Endodermal cell (in vitro differentiated cells): ENCODE measurements at regions not wholly inside any gene's neighbourhood (a gene's known extent, or its start where the extent isn't known, plus 50 kb on each side); places are given as distances from the start of the nearest gene placed in this dataset.

Experiments
- DNase-seq: peaks from one replicate; pipeline ENCODE4 v3.0.0-alpha.2; 2017
- H3K27ac ChIP-seq: 2 replicates; pipeline ENCODE4 v1.5.1; 2013; ENCODE audit warnings: mild to moderate bottlenecking, low read depth, low read length, moderate library complexity
- H3K27me3 ChIP-seq: 2 replicates; pipeline ENCODE4 v1.6.1; 2013; ENCODE audit warnings: mild to moderate bottlenecking, low read length, moderate library complexity; ENCODE audit not compliant: insufficient read depth, control insufficient read depth, poor library complexity, severe bottlenecking
- H3K36me3 ChIP-seq: 2 replicates; pipeline ENCODE4 v1.7.0; 2013; ENCODE audit warnings: mild to moderate bottlenecking, low read length, moderate library complexity; ENCODE audit not compliant: control insufficient read depth, insufficient read depth
- H3K4me1 ChIP-seq: one replicate; pipeline ENCODE4 v1.7.0; 2013; ENCODE audit warnings: low read length; ENCODE audit not compliant: control insufficient read depth, insufficient read depth
- H3K4me3 ChIP-seq: 2 replicates; pipeline ENCODE4 v1.5.1; 2013; ENCODE audit warnings: mild to moderate bottlenecking, low read length, moderate library complexity
- H3K9ac ChIP-seq: 2 replicates; pipeline ENCODE4 v1.6.1; 2013; ENCODE audit warnings: mild to moderate bottlenecking, low read length, moderate library complexity; ENCODE audit not compliant: poor library complexity, severe bottlenecking; ENCODE audit errors: extremely low read depth
- H3K9me3 ChIP-seq: 2 replicates; pipeline ENCODE4 v1.6.1; 2013; ENCODE audit warnings: mild to moderate bottlenecking, low read length, moderate library complexity; ENCODE audit not compliant: control insufficient read depth
- H3K27ac Mint-ChIP-seq: 2 replicates; pipeline ENCODE4 v1.8.0; 2020; ENCODE audit warnings: mixed read lengths
- H3K27me3 Mint-ChIP-seq: 2 replicates; pipeline ENCODE4 v1.8.0; 2021; ENCODE audit warnings: mild to moderate bottlenecking, mixed read lengths; ENCODE audit not compliant: insufficient read depth
- H3K36me3 Mint-ChIP-seq: 2 replicates; pipeline ENCODE4 v1.8.0; 2020; ENCODE audit warnings: low read depth, mixed read lengths
- H3K4me1 Mint-ChIP-seq: 2 replicates; pipeline ENCODE4 v1.8.0; 2020; ENCODE audit warnings: mixed read lengths
- H3K4me3 Mint-ChIP-seq: 2 replicates; pipeline ENCODE4 v1.8.0; 2020; ENCODE audit warnings: mild to moderate bottlenecking, moderate library complexity, mixed read lengths
- H3K9me3 Mint-ChIP-seq: 2 replicates; pipeline ENCODE4 v1.8.0; 2020; ENCODE audit warnings: mild to moderate bottlenecking, mixed read lengths
- WGBS, 2 experiments: methylation state at CpG; one replicate each; pipeline versions ENCODE4 v1.1.5 to v1.1.7; 2013; ENCODE audit warnings: missing lambda C conversion rate in 2 of 2, mixed read lengths in 1 of 2; ENCODE audit not compliant: insufficient coverage in 1 of 2, insufficient read length in 1 of 2; 5-methylcytosine and 5-hydroxymethylcytosine counted together
- TF ChIP-seq, protein P1 (sequence below): fragments of 200-600 bp; sonication (generic); conservative IDR thresholded peaks from 2 replicates; pipeline ENCODE4 v1.5.0; 2021; ENCODE audit warnings: antibody characterized with exemption, mild to moderate bottlenecking

- no peak overlapping the region for H3K4me3 Mint-ChIP-seq
Observed at GRCh38 chr4:55725057-55725456, 89.0 kb upstream of the NMU start.

DNA sequence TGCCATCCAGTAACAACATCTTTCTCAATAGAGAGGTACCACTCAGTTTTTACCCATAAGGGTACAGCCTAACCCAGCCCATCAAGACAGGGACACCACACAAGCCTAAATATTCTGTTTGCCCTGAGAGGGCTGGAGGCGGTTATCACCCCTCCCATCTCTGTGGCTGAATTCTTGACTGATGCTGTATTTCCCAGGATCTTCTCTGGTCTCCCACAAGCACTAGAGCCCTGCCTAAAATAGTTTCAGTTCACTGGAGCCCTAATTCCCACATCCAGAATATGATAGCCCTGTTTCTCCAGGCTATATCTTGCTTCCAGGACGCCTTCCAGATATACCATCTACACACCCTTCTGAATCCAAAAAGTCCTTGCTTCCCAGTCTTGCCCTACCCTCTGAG, 91.6 kb upstream of the NMU start:
- Histone ChIP-seq H3K36me3 (no peaks in the 10 kb centered on the region), H3K9me3 (no peaks in the 10 kb centered on the region), H3K27ac (no peak overlapping the region), H3K4me1 (no peaks in the 10 kb centered on the region), H3K27me3 (no peaks in the 10 kb centered on the region), H3K4me3 (no peak overlapping the region), H3K9ac (no peak overlapping the region)
- TF ChIP-seq, protein P1, sequence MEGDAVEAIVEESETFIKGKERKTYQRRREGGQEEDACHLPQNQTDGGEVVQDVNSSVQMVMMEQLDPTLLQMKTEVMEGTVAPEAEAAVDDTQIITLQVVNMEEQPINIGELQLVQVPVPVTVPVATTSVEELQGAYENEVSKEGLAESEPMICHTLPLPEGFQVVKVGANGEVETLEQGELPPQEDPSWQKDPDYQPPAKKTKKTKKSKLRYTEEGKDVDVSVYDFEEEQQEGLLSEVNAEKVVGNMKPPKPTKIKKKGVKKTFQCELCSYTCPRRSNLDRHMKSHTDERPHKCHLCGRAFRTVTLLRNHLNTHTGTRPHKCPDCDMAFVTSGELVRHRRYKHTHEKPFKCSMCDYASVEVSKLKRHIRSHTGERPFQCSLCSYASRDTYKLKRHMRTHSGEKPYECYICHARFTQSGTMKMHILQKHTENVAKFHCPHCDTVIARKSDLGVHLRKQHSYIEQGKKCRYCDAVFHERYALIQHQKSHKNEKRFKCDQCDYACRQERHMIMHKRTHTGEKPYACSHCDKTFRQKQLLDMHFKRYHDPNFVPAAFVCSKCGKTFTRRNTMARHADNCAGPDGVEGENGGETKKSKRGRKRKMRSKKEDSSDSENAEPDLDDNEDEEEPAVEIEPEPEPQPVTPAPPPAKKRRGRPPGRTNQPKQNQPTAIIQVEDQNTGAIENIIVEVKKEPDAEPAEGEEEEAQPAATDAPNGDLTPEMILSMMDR = no peak
- DNase-seq = no peak
- H3K4me1 Mint-ChIP-seq = no peaks in the 10 kb centered on the region
- H3K27me3 Mint-ChIP-seq = no peaks in the 10 kb centered on the region
- no peaks in the 10 kb centered on the region for H3K36me3 Mint-ChIP-seq
- H3K4me3 Mint-ChIP-seq = no peak overlapping the region
- 93 to 95% methylated on average over 2 of the region's 2 CpGs for WGBS, 2 experiments
- H3K27ac Mint-ChIP-seq = no peak overlapping the region
- H3K9me3 Mint-ChIP-seq = no peaks in the 10 kb centered on the region

More at GRCh38 chr4:55725057-55725456, 89.0 kb upstream of the NMU start:
- Histone ChIP-seq H3K27me3 (no peaks in the 10 kb centered on the region), H3K9ac (no peak overlapping the region), H3K4me3 (no peak overlapping the region), H3K9me3 (no peaks in the 10 kb centered on the region), H3K27ac (no peak overlapping the region), H3K4me1 (no peaks in the 10 kb centered on the region), H3K36me3 (no peaks in the 10 kb centered on the region)
- TF ChIP-seq, protein P1 = no peak
- no peaks in the 10 kb centered on the region for H3K36me3 Mint-ChIP-seq
- no peak for DNase-seq
- no peaks in the 10 kb centered on the region for H3K4me1 Mint-ChIP-seq
- H3K9me3 Mint-ChIP-seq = no peaks in the 10 kb centered on the region
- no peaks in the 10 kb centered on the region for H3K27me3 Mint-ChIP-seq
- no peak overlapping the region for H3K27ac Mint-ChIP-seq
- WGBS, 2 experiments = 96 to 100% methylated on average over 3 to 4 of the region's 4 CpGs

GRCh38 chr4:55729351-55730279, 90.0 kb upstream of the EXOC1L start:
- Histone ChIP-seq H3K36me3 (no peaks in the 10 kb centered on the region), H3K9me3 (no peaks in the 10 kb centered on the region), H3K9ac (no peak overlapping the region), H3K4me3 (no peak overlapping the region), H3K4me1 (no peaks in the 10 kb centered on the region), H3K27me3 (no peaks in the 10 kb centered on the region), H3K27ac (no peak overlapping the region)
- H3K9me3 Mint-ChIP-seq = no peaks in the 10 kb centered on the region
- 82 to 93% methylated on average over 2 to 5 of the region's 5 CpGs for WGBS, 2 experiments
- H3K36me3 Mint-ChIP-seq = no peaks in the 10 kb centered on the region
- no peak overlapping the region for H3K4me3 Mint-ChIP-seq
- no peaks in the 10 kb centered on the region for H3K4me1 Mint-ChIP-seq
- TF ChIP-seq, protein P1 = no peak
- H3K27ac Mint-ChIP-seq = no peak overlapping the region
- H3K27me3 Mint-ChIP-seq = no peaks in the 10 kb centered on the region
- DNase-seq = no peak
